ENCODE measurements at regions not wholly inside any gene's neighbourhood (a gene's known extent, or its start where the extent isn't known, plus 50 kb on each side); places are given as distances from the start of the nearest gene placed in this dataset.

DNA sequence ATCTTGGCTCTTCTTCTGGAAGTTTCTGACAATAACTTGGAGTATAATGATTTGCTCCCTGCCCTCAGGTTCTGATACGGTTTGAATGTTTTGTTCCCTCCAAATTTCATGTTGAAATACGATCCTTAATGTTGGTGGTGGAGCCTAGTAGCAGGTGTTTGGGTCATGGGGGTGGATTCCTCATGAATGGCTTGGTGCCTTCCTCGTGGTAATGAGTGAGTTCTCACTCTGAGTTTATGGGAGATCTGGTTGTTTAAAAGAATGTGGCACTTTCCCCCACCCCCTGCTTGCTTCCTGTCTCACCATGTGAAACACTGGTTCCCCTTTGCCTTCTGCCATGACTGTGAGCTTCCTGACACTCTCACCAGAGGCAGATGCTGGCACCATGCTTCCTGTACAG is 103.0 kb upstream of the OSMR start:
- Histone ChIP-seq H3K4me3 (ENCODE audit: extremely low read depth in 1 of 4, insufficient read depth in 2 of 4, low read depth in 3 of 4, low read length in 4 of 4) (no peak overlapping the region), H3K23me2 (ENCODE audit: low read depth, low read length) (no peaks in the 10 kb centered on the region), H2BK120ac (replicated peaks; ENCODE audit: low read depth, low read length) (no peak overlapping the region), H2BK12ac (ENCODE audit: low read depth, low read length) (no peak overlapping the region), H3K14ac (ENCODE audit: insufficient read length) (no peak overlapping the region), H4K91ac (replicated peaks; ENCODE audit: insufficient read length, low read length) (no peak overlapping the region), H3K36me3 (ENCODE audit: control insufficient read depth in 2 of 4, insufficient read depth in 4 of 4, low read length in 3 of 4) (no peaks in the 10 kb centered on the region), H3K23ac (ENCODE audit: insufficient read length) (no peak overlapping the region), H4K5ac (ENCODE audit: insufficient read length, low read depth, low read length) (no peak overlapping the region), H3K18ac (ENCODE audit: extremely low read depth, low read length) (no peak overlapping the region), H4K20me1 (replicated peaks in 1 of 2; ENCODE audit: control insufficient read depth in 1 of 2, insufficient read depth in 2 of 2, low read length in 2 of 2) (no peaks in the 10 kb centered on the region), H3K9me3 (ENCODE audit: insufficient read depth in 2 of 2, low read depth in 1 of 2, low read length in 1 of 2) (peaks cover 9 to 11% of the 10 kb centered on the region in 2 experiments; a peak in 3 of 4 replicates), H3K56ac (replicated peaks; ENCODE audit: insufficient read length, low read depth, low read length) (no peak overlapping the region), H3K9ac (replicated peaks in 1 of 4; ENCODE audit: extremely low read depth in 1 of 4, low read depth in 3 of 4, low read length in 3 of 4) (no peak overlapping the region), H3K4me1 (replicated peaks in 1 of 4; ENCODE audit: control insufficient read depth in 3 of 4, insufficient read depth in 4 of 4, low read length in 3 of 4) (no peaks in the 10 kb centered on the region), H4K8ac (ENCODE audit: extremely low read depth, insufficient read depth, low read length) (no peak overlapping the region), H3K4me2 (ENCODE audit: insufficient read depth in 1 of 2, low read depth in 2 of 2, low read length in 2 of 2) (no peak overlapping the region), H2BK20ac (ENCODE audit: low read length) (no peak overlapping the region), H3K4ac (replicated peaks; ENCODE audit: insufficient read length, low read depth, low read length) (no peak overlapping the region), H2BK15ac (ENCODE audit: low read length) (no peak overlapping the region), H3K27me3 (replicated peaks in 1 of 4; ENCODE audit: control insufficient read depth in 3 of 4, extremely low read depth in 1 of 4, insufficient read depth in 3 of 4, low read length in 3 of 4) (no peaks in the 10 kb centered on the region), H3K27ac (ENCODE audit: low read depth, low read length) (no peak overlapping the region), H3K79me2 (ENCODE audit: control insufficient read depth in 1 of 2, insufficient read depth in 2 of 2, low read length in 2 of 2) (no peaks in the 10 kb centered on the region), H2AFZ (ENCODE audit: low read length) (no peak overlapping the region), H2BK5ac (ENCODE audit: low read depth, low read length) (no peak overlapping the region), H3K79me1 (ENCODE audit: low read depth, low read length) (no peaks in the 10 kb centered on the region), H2AK5ac (ENCODE audit: low read depth, low read length) (no peak overlapping the region)
- WGBS, 2 experiments (ENCODE audit: extremely low coverage in 1 of 2, insufficient coverage in 1 of 2, insufficient read length in 1 of 2, insufficient replicate concordance in 2 of 2, low coverage in 1 of 2, low lambda C conversion rate in 2 of 2, missing lambda C conversion rate in 1 of 2), result 90% methylated on average over 3 of the region's 3 CpGs; no CpG with 5 or more reads in 1 of the 2 experiments
- ChIA-PET CTCF (ENCODE audit: partially characterized antibody) (no interaction called here), POLR2A (ENCODE audit: partially characterized antibody) (no interaction called here)
- DNase-seq (ENCODE audit: low read depth in 1 of 2, low spot score in 2 of 2) (no peak), FAIRE-seq (no peak)
- no peak for TF ChIP-seq BCL11A (IDR thresholded peaks at IDR 0.05; ENCODE audit: low read depth in 2 of 2, low read length in 2 of 2)
- TF ChIP-seq EZH2 (IDR thresholded peaks at IDR 0.05; ENCODE audit: low read depth, low read length, severe bottlenecking), result no peak
- no peak for TF ChIP-seq BRCA1 (IDR thresholded peaks at IDR 0.05; ENCODE audit: low read depth, low read length)
- TF ChIP-seq, protein P1, sequence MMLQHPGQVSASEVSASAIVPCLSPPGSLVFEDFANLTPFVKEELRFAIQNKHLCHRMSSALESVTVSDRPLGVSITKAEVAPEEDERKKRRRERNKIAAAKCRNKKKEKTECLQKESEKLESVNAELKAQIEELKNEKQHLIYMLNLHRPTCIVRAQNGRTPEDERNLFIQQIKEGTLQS (IDR thresholded peaks at IDR 0.05; ENCODE audit: insufficient read depth, low read depth, low read length), result no peak
- no peak for TF ChIP-seq MAFK (IDR thresholded peaks at IDR 0.05; ENCODE audit: low read depth, low read length)
- TF ChIP-seq KDM1A (IDR thresholded peaks at IDR 0.05; ENCODE audit: borderline replicate concordance, low read length), result no peak
- TF ChIP-seq EP300 (IDR thresholded peaks at IDR 0.05; ENCODE audit: borderline replicate concordance in 1 of 2, low read depth in 2 of 2, low read length in 2 of 2), result no peak

Data from H1 (cell line).